Fibroblast of lung (primary cell): ENCODE measurements at regions not wholly inside any gene's neighbourhood (a gene's known extent, or its start where the extent isn't known, plus 50 kb on each side); places are given as distances from the start of the nearest gene placed in this dataset.

Experiments used
- CTCF ChIP-seq, 2 donors: IDR thresholded peaks in 1 of 2; conservative IDR thresholded peaks in 1 of 2; 1 replicate in 1 of 2; 2 replicates in 1 of 2; pipeline ENCODE4 v1.5.1; 2011 to 2012; ENCODE audit warnings: low read length in 2 of 2, control low read depth in 1 of 2, inconsistent platforms in 1 of 2, low read depth in 1 of 2, mild to moderate bottlenecking in 1 of 2
- EZH2 ChIP-seq: IDR thresholded peaks from 2 replicates; pipeline ENCODE4 v1.5.1; 2012; ENCODE audit warnings: low read length, control low read depth, mild to moderate bottlenecking; ENCODE audit errors: missing control alignments

GRCh38 chr22:27535452-27535851, 266.1 kb downstream of the MN1 start:
- TF ChIP-seq CTCF (conservative IDR thresholded peaks at IDR 0.05 in 1 of 2, IDR thresholded peaks at IDR 0.05 in 1 of 2; ENCODE audit: low read depth in 1 of 2, low read length in 2 of 2) (no peak), EZH2 (no peak)
